Kidney (tissue), 13 donors: ENCODE measurements at regions not wholly inside any gene's neighbourhood (a gene's known extent, or its start where the extent isn't known, plus 50 kb on each side); places are given as distances from the start of the nearest gene placed in this dataset.

ENCODE experiments used
- DNase-seq, 5 donors: peaks; one replicate each; pipeline ENCODE4 v3.0.0-alpha.2; 2013 to 2020
- FAIRE-seq: peaks from 2 replicates; lab custom pipeline; 2012; peaks lifted over from hg19 to GRCh38; lab: Jason Lieb, UNC
- H3K27ac ChIP-seq, 2 donors: one replicate each; pipeline ENCODE4 v1.7.0; 2013; ENCODE audit warnings: low read depth in 2 of 2, low read length in 2 of 2, inconsistent platforms in 1 of 2
- H3K27me3 ChIP-seq: one replicate; pipeline ENCODE4 v1.7.1; 2013; ENCODE audit warnings: low read length, inconsistent platforms; ENCODE audit not compliant: control insufficient read depth, insufficient read depth
- H3K36me3 ChIP-seq, 3 donors: one replicate each; pipeline versions ENCODE4 v1.7.0 to v1.7.1; 2013; ENCODE audit warnings: low read length in 3 of 3, control low read depth in 1 of 3, inconsistent platforms in 1 of 3; ENCODE audit not compliant: insufficient read depth in 3 of 3, control insufficient read depth in 2 of 3
- H3K4me1 ChIP-seq, 3 donors: one replicate each; pipeline versions ENCODE4 v1.7.0 to v1.7.1; 2013; ENCODE audit warnings: low read length in 3 of 3, inconsistent platforms in 1 of 3, low read depth in 1 of 3; ENCODE audit not compliant: control insufficient read depth in 2 of 3, insufficient read depth in 2 of 3
- H3K4me3 ChIP-seq, 3 donors: one replicate each; pipeline versions ENCODE4 v1.7.0 to v1.8.1; 2013; ENCODE audit warnings: low read length in 3 of 3, control low read depth in 1 of 3, inconsistent platforms in 1 of 3
- H3K9ac ChIP-seq, 3 donors: one replicate each; pipeline versions ENCODE4 v1.7.0 to v1.7.1; 2013; ENCODE audit warnings: low read length in 3 of 3, control low read depth in 1 of 3, inconsistent platforms in 1 of 3
- H3K9me3 ChIP-seq, 3 donors: one replicate each; pipeline versions ENCODE4 v1.7.0 to v1.7.1; 2013; ENCODE audit warnings: low read length in 3 of 3, control low read depth in 1 of 3, inconsistent platforms in 1 of 3; ENCODE audit not compliant: control insufficient read depth in 2 of 3, insufficient read depth in 1 of 3
- CTCF ChIP-seq: IDR thresholded peaks from 3 replicates; pipeline ENCODE4 v1.5.1; 2012; ENCODE audit warnings: mild to moderate bottlenecking, moderate library complexity, borderline replicate concordance; ENCODE audit not compliant: insufficient read depth; ENCODE audit errors: extremely low read depth
- intact Hi-C: fragments of 100-400 bp; cut with DNase I; formaldehyde crosslinking; loops from one replicate; pipeline ENCODE4 v1.11.1; 2022
- donor health status: control.
- donor health status: control.
- donor health status: control.
- donor health status: control.
- donor health status: control.
- donor health status: DM: yes; HTN: yes; CAD: no.
- donor health status: Normal renal cell carcinoma (clear cell type).

- no peak for FAIRE-seq
- Histone ChIP-seq H3K27ac (no peak overlapping the region), H3K4me1 (no peaks in the 10 kb centered on the region), H3K4me3 (no peak overlapping the region), H3K27me3 (no peaks in the 10 kb centered on the region), H3K36me3 (no peaks in the 10 kb centered on the region), H3K9me3 (no peaks in the 10 kb centered on the region), H3K9ac (no peak overlapping the region)
- DNase-seq, result peak in 1 of 5 donors; percentile 16
- intact Hi-C loops, result no loop called here
- TF ChIP-seq CTCF, result no peak
Observed at GRCh38 chr16:82400046-82400445, 226.7 kb upstream of the CDH13 start.

- intact Hi-C loops, result no loop called here
Observed at GRCh38 chr16:82396509-82396908, 226.5 kb upstream of the MPHOSPH6 start.

GRCh38 chr16:82395212-82395611 lies 225.2 kb upstream of the MPHOSPH6 start:
- Histone ChIP-seq H3K4me1 (no peaks in the 10 kb centered on the region), H3K9ac (no peak overlapping the region), H3K27me3 (no peaks in the 10 kb centered on the region), H3K4me3 (no peak overlapping the region), H3K27ac (no peak overlapping the region), H3K9me3 (no peaks in the 10 kb centered on the region), H3K36me3 (no peaks in the 10 kb centered on the region)
- no peak for DNase-seq
- intact Hi-C loops, result no loop called here
- FAIRE-seq, result no peak
- TF ChIP-seq CTCF, result no peak

More at GRCh38 chr16:82396509-82396908, 226.5 kb upstream of the MPHOSPH6 start:
- DNase-seq (no peak), FAIRE-seq (no peak)
- no peaks in the 10 kb centered on the region for H3K9me3 ChIP-seq
- H3K27ac ChIP-seq, result no peak overlapping the region
- H3K4me3 ChIP-seq, result no peak overlapping the region
- H3K4me1 ChIP-seq, result no peaks in the 10 kb centered on the region
- no peaks in the 10 kb centered on the region for H3K36me3 ChIP-seq
- no peak overlapping the region for H3K9ac ChIP-seq
- H3K27me3 ChIP-seq, result no peaks in the 10 kb centered on the region
- no peak for TF ChIP-seq CTCF

- no peaks in the 10 kb centered on the region for H3K9me3 ChIP-seq
- H3K36me3 ChIP-seq, result no peaks in the 10 kb centered on the region
- intact Hi-C loops, result no loop called here
- DNase-seq (no peak), FAIRE-seq (no peak)
- no peak overlapping the region for H3K9ac ChIP-seq
- no peak for TF ChIP-seq CTCF
- no peaks in the 10 kb centered on the region for H3K4me1 ChIP-seq
- H3K27ac ChIP-seq, result no peak overlapping the region
- H3K4me3 ChIP-seq, result no peak overlapping the region
- no peaks in the 10 kb centered on the region for H3K27me3 ChIP-seq
Observed at GRCh38 chr16:82391690-82392089, 221.7 kb upstream of the MPHOSPH6 start.
